ENCODE measurements at regions not wholly inside any gene's neighbourhood (a gene's known extent, or its start where the extent isn't known, plus 50 kb on each side); places are given as distances from the start of the nearest gene placed in this dataset.

- TF ChIP-seq RXRA (CRISPR knock-in tag; IDR thresholded peaks at IDR 0.05) (no peak), HDAC2 (CRISPR knock-in tag; IDR thresholded peaks at IDR 0.05) (no peak), POLR2AphosphoS5 (IDR thresholded peaks at IDR 0.05; ENCODE audit: low read depth, low read length) (no peak), KDM1A (CRISPR knock-in tag; IDR thresholded peaks at IDR 0.05) (no peak), TMF1 (CRISPR knock-in tag; IDR thresholded peaks at IDR 0.05; ENCODE audit: low read depth) (no peak), MYC (CRISPR knock-in tag; IDR thresholded peaks at IDR 0.05; ENCODE audit: borderline replicate concordance) (no peak)
- TF ChIP-seq, protein P1, sequence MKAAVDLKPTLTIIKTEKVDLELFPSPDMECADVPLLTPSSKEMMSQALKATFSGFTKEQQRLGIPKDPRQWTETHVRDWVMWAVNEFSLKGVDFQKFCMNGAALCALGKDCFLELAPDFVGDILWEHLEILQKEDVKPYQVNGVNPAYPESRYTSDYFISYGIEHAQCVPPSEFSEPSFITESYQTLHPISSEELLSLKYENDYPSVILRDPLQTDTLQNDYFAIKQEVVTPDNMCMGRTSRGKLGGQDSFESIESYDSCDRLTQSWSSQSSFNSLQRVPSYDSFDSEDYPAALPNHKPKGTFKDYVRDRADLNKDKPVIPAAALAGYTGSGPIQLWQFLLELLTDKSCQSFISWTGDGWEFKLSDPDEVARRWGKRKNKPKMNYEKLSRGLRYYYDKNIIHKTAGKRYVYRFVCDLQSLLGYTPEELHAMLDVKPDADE (CRISPR knock-in tag; IDR thresholded peaks at IDR 0.05): no peak
These were observed 83.3 kb downstream of the PTTG1 start for GRCh38 chr5:160504906-160505305.

Data from HepG2 (cell line).